ENCODE measurements at regions not wholly inside any gene's neighbourhood (a gene's known extent, or its start where the extent isn't known, plus 50 kb on each side); places are given as distances from the start of the nearest gene placed in this dataset.

DNA sequence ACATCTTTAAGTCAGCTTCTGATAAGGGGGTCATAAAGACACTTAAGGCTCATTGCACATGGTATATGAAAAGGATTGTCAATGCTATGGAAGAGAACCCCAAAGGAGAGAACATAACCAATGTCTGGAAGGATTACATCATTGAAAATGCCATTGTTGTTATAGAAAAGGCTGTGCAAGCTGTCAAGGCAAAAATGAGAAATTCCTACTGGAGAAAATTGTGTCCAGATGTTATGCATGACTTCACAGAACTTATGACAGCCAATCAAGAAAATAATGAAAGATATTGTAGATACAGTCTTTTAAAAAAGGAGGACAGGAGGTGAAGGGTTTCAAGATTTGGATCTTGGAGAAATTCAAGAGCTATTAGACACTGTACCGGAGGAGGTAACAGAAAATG is 96.3 kb upstream of the MBNL1 start:
- in situ Hi-C loops (cut with HindIII; ENCODE audit: low pct_ligation_motif_present, low sequenced_read_pairs), result no loop called here

DNA sequence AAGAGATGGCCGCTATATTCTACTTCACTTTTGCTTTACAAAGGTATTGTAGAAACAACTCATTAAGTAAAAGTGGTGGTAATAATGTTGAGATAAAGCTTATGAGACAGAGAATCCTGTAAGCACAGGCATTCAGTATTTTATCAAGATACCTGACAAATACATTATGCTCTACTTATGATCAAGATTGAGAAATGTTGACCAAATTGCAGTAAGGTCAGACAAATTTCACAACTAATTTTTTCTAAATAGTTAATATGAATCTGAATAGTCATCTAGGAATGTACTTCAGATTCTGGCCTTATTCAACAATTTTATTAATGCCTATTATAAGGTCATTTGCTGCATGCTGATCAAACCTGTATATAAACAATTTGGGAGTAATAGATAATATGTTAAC is 95.1 kb upstream of the MBNL1 start:
- TF ChIP-seq, protein P1, sequence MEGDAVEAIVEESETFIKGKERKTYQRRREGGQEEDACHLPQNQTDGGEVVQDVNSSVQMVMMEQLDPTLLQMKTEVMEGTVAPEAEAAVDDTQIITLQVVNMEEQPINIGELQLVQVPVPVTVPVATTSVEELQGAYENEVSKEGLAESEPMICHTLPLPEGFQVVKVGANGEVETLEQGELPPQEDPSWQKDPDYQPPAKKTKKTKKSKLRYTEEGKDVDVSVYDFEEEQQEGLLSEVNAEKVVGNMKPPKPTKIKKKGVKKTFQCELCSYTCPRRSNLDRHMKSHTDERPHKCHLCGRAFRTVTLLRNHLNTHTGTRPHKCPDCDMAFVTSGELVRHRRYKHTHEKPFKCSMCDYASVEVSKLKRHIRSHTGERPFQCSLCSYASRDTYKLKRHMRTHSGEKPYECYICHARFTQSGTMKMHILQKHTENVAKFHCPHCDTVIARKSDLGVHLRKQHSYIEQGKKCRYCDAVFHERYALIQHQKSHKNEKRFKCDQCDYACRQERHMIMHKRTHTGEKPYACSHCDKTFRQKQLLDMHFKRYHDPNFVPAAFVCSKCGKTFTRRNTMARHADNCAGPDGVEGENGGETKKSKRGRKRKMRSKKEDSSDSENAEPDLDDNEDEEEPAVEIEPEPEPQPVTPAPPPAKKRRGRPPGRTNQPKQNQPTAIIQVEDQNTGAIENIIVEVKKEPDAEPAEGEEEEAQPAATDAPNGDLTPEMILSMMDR (IDR thresholded peaks at IDR 0.05; ENCODE audit: low read depth, low read length, missing control alignments), result no peak
- Histone ChIP-seq H3K4me3 (ENCODE audit: low read depth, low read length) (no peak overlapping the region), H3K36me3 (replicated peaks) (no peaks in the 10 kb centered on the region), H3K27ac (no peak overlapping the region), H3K27me3 (replicated peaks) (no peaks in the 10 kb centered on the region)
- in situ Hi-C loops (cut with HindIII; ENCODE audit: low pct_ligation_motif_present, low sequenced_read_pairs), result no loop called here
- DNase-seq, result no peak

More for the DNA sequence above, 96.3 kb upstream of the MBNL1 start:
- Histone ChIP-seq H3K36me3 (replicated peaks) (no peaks in the 10 kb centered on the region), H3K4me3 (ENCODE audit: low read depth, low read length) (no peak overlapping the region), H3K27me3 (replicated peaks) (no peaks in the 10 kb centered on the region), H3K27ac (no peak overlapping the region)
- TF ChIP-seq, protein P1 (IDR thresholded peaks at IDR 0.05; ENCODE audit: low read depth, low read length, missing control alignments), result no peak
- no peak for DNase-seq

DNA sequence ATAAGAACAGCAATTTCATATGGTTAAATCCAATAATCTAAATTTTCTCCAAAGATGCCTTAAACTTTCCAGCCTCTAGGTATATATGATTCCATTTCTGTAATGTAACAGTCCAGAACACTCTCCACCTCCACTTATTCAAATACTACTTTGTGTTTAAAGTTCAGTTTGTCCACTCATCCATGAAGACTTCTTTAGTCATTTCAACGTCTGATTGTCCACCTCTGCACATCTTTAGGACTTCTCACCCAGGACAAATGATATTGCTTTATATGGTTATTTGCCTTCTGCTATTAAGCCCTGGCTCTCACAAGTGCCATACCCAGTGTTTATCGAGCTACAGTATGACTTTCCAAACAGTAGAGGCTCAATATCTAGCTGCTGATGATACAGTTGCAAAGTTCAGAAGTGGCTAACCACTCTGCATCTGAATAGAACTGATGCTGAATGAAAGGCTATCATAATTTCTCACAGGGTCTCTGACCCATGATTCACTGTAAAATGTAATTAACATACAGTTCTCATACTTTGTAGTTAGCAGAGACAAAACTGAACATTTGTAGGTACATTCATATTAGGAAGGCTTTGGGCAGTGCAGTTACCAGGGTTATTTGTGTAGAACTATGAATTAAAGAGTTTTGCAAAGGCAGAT is 93.7 kb upstream of the MBNL1 start:
- in situ Hi-C loops (cut with HindIII; ENCODE audit: low pct_ligation_motif_present, low sequenced_read_pairs), result no loop called here
- Histone ChIP-seq H3K27me3 (replicated peaks) (no peaks in the 10 kb centered on the region), H3K36me3 (replicated peaks) (no peaks in the 10 kb centered on the region), H3K27ac (peak overlapping the region; percentile 87), H3K4me3 (ENCODE audit: low read depth, low read length) (no peak overlapping the region)
- TF ChIP-seq, protein P1 (IDR thresholded peaks at IDR 0.05; ENCODE audit: low read depth, low read length, missing control alignments), result no peak
- peak; percentile 32 for DNase-seq

DNA sequence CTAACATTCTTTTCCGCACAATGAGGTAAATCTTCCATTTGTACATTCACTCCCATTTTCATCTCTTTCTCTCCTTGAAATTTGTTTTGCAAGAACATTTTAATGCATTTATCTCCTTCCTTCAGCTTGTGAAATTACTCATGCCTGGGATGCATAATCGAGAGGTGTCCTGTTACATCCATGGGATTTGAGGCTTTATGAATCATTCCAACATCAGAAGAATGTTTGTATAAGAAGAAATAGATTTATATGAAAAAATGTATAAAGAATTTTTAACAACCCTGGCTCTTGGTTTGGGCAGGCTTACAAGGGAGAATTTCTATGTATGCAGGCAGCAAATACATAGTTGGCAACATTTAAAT is 93.2 kb upstream of the MBNL1 start:
- in situ Hi-C loops (cut with HindIII; ENCODE audit: low pct_ligation_motif_present, low sequenced_read_pairs), result no loop called here
- TF ChIP-seq, protein P1 (IDR thresholded peaks at IDR 0.05; ENCODE audit: low read depth, low read length, missing control alignments), result no peak
- peak; percentile 86 for DNase-seq
- H3K27ac ChIP-seq, result peak overlapping the region; percentile 87
- H3K4me3 ChIP-seq (ENCODE audit: low read depth, low read length), result no peak overlapping the region
- no peaks in the 10 kb centered on the region for H3K36me3 ChIP-seq (replicated peaks)
- H3K27me3 ChIP-seq (replicated peaks), result no peaks in the 10 kb centered on the region

DNA sequence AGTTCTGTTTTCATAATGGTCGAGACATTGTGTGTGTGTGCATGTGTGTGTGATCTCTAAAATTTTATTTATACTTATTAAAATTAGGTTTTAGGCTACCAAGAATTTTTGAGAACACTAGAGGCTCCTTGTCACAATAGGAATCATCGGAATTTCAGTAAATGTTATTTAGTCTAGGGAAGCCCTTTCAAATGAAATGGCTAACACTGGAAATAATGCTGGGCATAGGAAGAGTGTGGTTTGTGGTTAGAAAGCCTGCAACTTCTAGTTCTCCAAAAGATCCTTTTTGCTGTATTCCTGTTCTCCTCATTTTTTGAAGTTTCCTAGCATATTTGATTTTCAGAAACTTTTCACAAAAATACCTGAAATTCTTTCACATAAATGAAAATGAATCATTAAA is 92.5 kb upstream of the MBNL1 start:
- H3K36me3 ChIP-seq (replicated peaks), result no peaks in the 10 kb centered on the region
- no peaks in the 10 kb centered on the region for H3K27me3 ChIP-seq (replicated peaks)
- DNase-seq, result peak; percentile 25
- peak overlapping the region; percentile 87 for H3K27ac ChIP-seq
- no peak overlapping the region for H3K4me3 ChIP-seq (ENCODE audit: low read depth, low read length)
- in situ Hi-C loops (cut with HindIII; ENCODE audit: low pct_ligation_motif_present, low sequenced_read_pairs), result no loop called here
- TF ChIP-seq, protein P1 (IDR thresholded peaks at IDR 0.05; ENCODE audit: low read depth, low read length, missing control alignments), result no peak

DNA sequence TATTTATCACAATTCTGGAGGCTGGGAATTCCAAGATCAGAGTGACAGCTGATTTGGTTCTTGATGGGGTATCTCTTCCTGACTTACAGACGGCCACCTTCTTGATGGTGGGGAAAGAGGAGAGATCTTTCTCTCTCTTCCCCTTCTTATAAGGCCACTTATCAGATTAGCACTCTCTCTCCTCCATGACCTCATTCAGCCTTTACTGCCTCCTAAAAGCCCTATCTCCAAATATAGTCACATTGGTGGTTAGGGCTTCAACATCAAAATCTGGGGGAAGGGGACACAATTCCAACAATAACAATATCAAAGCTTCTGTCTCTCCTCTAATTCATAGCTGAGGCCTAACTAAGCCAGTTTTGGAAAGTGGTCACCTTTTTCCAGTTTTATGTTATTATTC is 91.7 kb upstream of the MBNL1 start:
- no peak overlapping the region for H3K4me3 ChIP-seq (ENCODE audit: low read depth, low read length)
- no peaks in the 10 kb centered on the region for H3K36me3 ChIP-seq (replicated peaks)
- no peaks in the 10 kb centered on the region for H3K27me3 ChIP-seq (replicated peaks)
- in situ Hi-C loops (cut with HindIII; ENCODE audit: low pct_ligation_motif_present, low sequenced_read_pairs), result no loop called here
- TF ChIP-seq, protein P1 (IDR thresholded peaks at IDR 0.05; ENCODE audit: low read depth, low read length, missing control alignments), result no peak
- DNase-seq, result no peak
- H3K27ac ChIP-seq, result no peak overlapping the region
